Body of pancreas (tissue), 4 donors: ENCODE measurements at regions not wholly inside any gene's neighbourhood (a gene's known extent, or its start where the extent isn't known, plus 50 kb on each side); places are given as distances from the start of the nearest gene placed in this dataset.

ENCODE experiments used
- CTCF ChIP-seq, 7 experiments: fragments of 450-650 bp in 4 of 7; fragments of 200-600 bp in 3 of 7; sonication (generic) in 3 of 7; IDR thresholded peaks; one replicate each; pipeline ENCODE4 v1.5.1; 2016 to 2019; ENCODE audit warnings: antibody characterized with exemption in 7 of 7
- POLR2A ChIP-seq, 3 donors: fragments of 450-650 bp; IDR thresholded peaks; one replicate each; pipeline ENCODE4 v1.6.1; 2016; ENCODE audit warnings: antibody characterized with exemption in 3 of 3, mild to moderate bottlenecking in 2 of 3

GRCh38 chr1:200237066-200237465, 172.8 kb downstream of the ZNF281 start:
- TF ChIP-seq CTCF (IDR thresholded peaks at IDR 0.05) = no peak
- TF ChIP-seq POLR2A (IDR thresholded peaks at IDR 0.05) = no peak
